HEK293 (cell line): ENCODE measurements at regions not wholly inside any gene's neighbourhood (a gene's known extent, or its start where the extent isn't known, plus 50 kb on each side); places are given as distances from the start of the nearest gene placed in this dataset.

Experiments
- CTCF ChIA-PET: fragments of 350-600 bp; formaldehyde crosslinking; extraction: SDS; loops from one replicate; lab custom pipeline; 2021; ENCODE audit warnings: antibody characterized with exemption; lab: Yijun Ruan, JAX
- POLR2A ChIA-PET: fragments of 300-600 bp; formaldehyde crosslinking; extraction: SDS; loops from one replicate; lab custom pipeline; 2020; ENCODE audit warnings: antibody characterized with exemption, inconsistent platforms; lab: Yijun Ruan, JAX
- H3K27ac ChIP-seq: fragments of 200-500 bp; sonication (Bioruptor generic); 2 replicates; pipeline ENCODE4 v1.5.1; 2014; ENCODE audit warnings: low read depth, low read length, control low read depth, inconsistent platforms; ENCODE audit errors: extremely low read depth
- H3K36me3 ChIP-seq, 2 experiments: fragments of 200-500 bp in 1 of 2; sonication (Bioruptor generic) in 1 of 2; 1 replicate in 1 of 2; 2 replicates in 1 of 2; pipeline ENCODE4 v1.5.1; 2014 to 2017; ENCODE audit warnings: inconsistent platforms in 2 of 2, low read length in 2 of 2; ENCODE audit not compliant: control insufficient read depth in 2 of 2, insufficient read depth in 1 of 2
- H3K4me1 ChIP-seq: fragments of 200-500 bp; sonication (Bioruptor generic); 2 replicates; pipeline ENCODE4 v1.5.1; 2014; ENCODE audit warnings: mild to moderate bottlenecking, low read length, inconsistent platforms; ENCODE audit not compliant: control insufficient read depth, insufficient read depth
- H3K4me3 ChIP-seq: 2 replicates; pipeline ENCODE4 v1.5.1; 2011; ENCODE audit warnings: low read depth, mild to moderate bottlenecking, control low read depth, low read length, moderate library complexity
- H3K9me3 ChIP-seq: fragments of 200-500 bp; sonication (Bioruptor generic); 2 replicates; pipeline ENCODE4 v1.5.1; 2014; ENCODE audit warnings: low read depth, low read length, inconsistent platforms; ENCODE audit not compliant: control insufficient read depth, insufficient read depth
- BCL11B ChIP-seq: fragments of 450-650 bp; formaldehyde crosslinking; IDR thresholded peaks from 2 replicates; pipeline ENCODE4 v1.5.1; 2016; ENCODE audit warnings: low read depth, missing biosample characterization, missing genetic modification characterization
- EGR2 ChIP-seq: fragments of 450-650 bp; formaldehyde crosslinking; IDR thresholded peaks from 2 replicates; pipeline ENCODE4 v1.5.1; 2016; ENCODE audit warnings: low read depth, missing biosample characterization, missing genetic modification characterization
- GLI4 ChIP-seq: fragments of 450-650 bp; formaldehyde crosslinking; IDR thresholded peaks from 2 replicates; pipeline ENCODE4 v1.5.1; 2016; ENCODE audit warnings: missing biosample characterization, missing genetic modification characterization
- GLIS1 ChIP-seq: fragments of 450-650 bp; formaldehyde crosslinking; IDR thresholded peaks from 2 replicates; pipeline ENCODE4 v1.5.1; 2016; ENCODE audit warnings: missing biosample characterization, missing genetic modification characterization
- HOXC10 ChIP-seq: sonication (generic); formaldehyde crosslinking; IDR thresholded peaks from 2 replicates; pipeline ENCODE4 v1.8.1; 2023; ENCODE audit warnings: mild to moderate bottlenecking, missing genetic modification reagents
- OSR2 ChIP-seq: fragments of 450-650 bp; formaldehyde crosslinking; IDR thresholded peaks from 2 replicates; pipeline ENCODE4 v1.5.1; 2016; ENCODE audit warnings: missing biosample characterization, missing genetic modification characterization
- PRDM1 ChIP-seq: fragments of 450-650 bp; formaldehyde crosslinking; IDR thresholded peaks from 2 replicates; pipeline ENCODE4; 2016; ENCODE audit warnings: missing biosample characterization, missing genetic modification characterization
- ZFHX2 ChIP-seq: fragments of 450-650 bp; formaldehyde crosslinking; conservative IDR thresholded peaks from 2 replicates; pipeline ENCODE4 v1.5.1; 2016; ENCODE audit warnings: missing biosample characterization, missing genetic modification characterization
- ZFP69B ChIP-seq: fragments of 450-650 bp; formaldehyde crosslinking; IDR thresholded peaks from 2 replicates; pipeline ENCODE4 v1.5.1; 2016; ENCODE audit warnings: missing biosample characterization, missing genetic modification characterization
- ZNF114 ChIP-seq: fragments of 450-650 bp; formaldehyde crosslinking; IDR thresholded peaks from 2 replicates; pipeline ENCODE4 v1.5.0; 2017; ENCODE audit warnings: missing biosample characterization, missing genetic modification characterization
- ZNF121 ChIP-seq: fragments of 450-650 bp; formaldehyde crosslinking; IDR thresholded peaks from 2 replicates; pipeline ENCODE4 v1.5.1; 2016; ENCODE audit warnings: missing biosample characterization, missing genetic modification characterization
- ZNF133 ChIP-seq: fragments of 450-650 bp; formaldehyde crosslinking; IDR thresholded peaks from 2 replicates; pipeline ENCODE4 v1.5.1; 2016; ENCODE audit warnings: missing biosample characterization, missing genetic modification characterization
- ZNF175 ChIP-seq: fragments of 450-650 bp; formaldehyde crosslinking; IDR thresholded peaks from 2 replicates; pipeline ENCODE4 v1.5.1; 2016; ENCODE audit warnings: missing biosample characterization, missing genetic modification characterization
- ZNF184 ChIP-seq: fragments of 450-650 bp; IDR thresholded peaks from 2 replicates; pipeline ENCODE4 v1.5.1; 2018; ENCODE audit warnings: missing biosample characterization, mild to moderate bottlenecking, missing genetic modification characterization
- ZNF266 ChIP-seq: fragments of 450-650 bp; formaldehyde crosslinking; IDR thresholded peaks from 2 replicates; pipeline ENCODE4 v1.5.1; 2016; ENCODE audit warnings: missing biosample characterization, missing genetic modification characterization, low read depth
- ZNF274 ChIP-seq, 2 experiments: fragments of 200-500 bp in 1 of 2; fragments of 450-650 bp in 1 of 2; sonication (Bioruptor generic) in 1 of 2; formaldehyde crosslinking in 1 of 2; IDR thresholded peaks; 2 replicates each; pipeline versions ENCODE4 v1.5.1 to v1.6.1; 2014 to 2016; ENCODE audit warnings: borderline replicate concordance in 1 of 2, inconsistent platforms in 1 of 2, low read length in 1 of 2, missing biosample characterization in 1 of 2, missing genetic modification characterization in 1 of 2
- ZNF292 ChIP-seq: fragments of 450-650 bp; formaldehyde crosslinking; IDR thresholded peaks from 2 replicates; pipeline ENCODE4 v1.5.1; 2016; ENCODE audit warnings: low read depth, missing biosample characterization, missing genetic modification characterization, borderline replicate concordance
- ZNF302 ChIP-seq: fragments of 450-650 bp; formaldehyde crosslinking; IDR thresholded peaks from 2 replicates; pipeline ENCODE4 v1.5.1; 2016; ENCODE audit warnings: missing biosample characterization, missing genetic modification characterization, low read depth
- ZNF311 ChIP-seq: fragments of 450-650 bp; formaldehyde crosslinking; IDR thresholded peaks from 2 replicates; pipeline ENCODE4 v1.5.1; 2017; ENCODE audit warnings: missing biosample characterization, missing genetic modification characterization, borderline replicate concordance
- ZNF404 ChIP-seq: fragments of 450-650 bp; formaldehyde crosslinking; IDR thresholded peaks from 2 replicates; pipeline ENCODE4 v1.5.1; 2017; ENCODE audit warnings: missing biosample characterization, missing genetic modification characterization
- ZNF510 ChIP-seq: fragments of 450-650 bp; formaldehyde crosslinking; IDR thresholded peaks from 2 replicates; pipeline ENCODE4 v1.5.1; 2018; ENCODE audit warnings: mild to moderate bottlenecking, missing genetic modification characterization, missing biosample characterization; ENCODE audit not compliant: insufficient replicate concordance
- ZNF561 ChIP-seq: fragments of 450-650 bp; IDR thresholded peaks from 2 replicates; pipeline ENCODE4 v1.5.1; 2018; ENCODE audit warnings: missing biosample characterization, missing genetic modification characterization, borderline replicate concordance
- ZNF596 ChIP-seq: fragments of 450-650 bp; IDR thresholded peaks from 2 replicates; pipeline ENCODE4 v1.5.0; 2018; ENCODE audit warnings: missing biosample characterization, mild to moderate bottlenecking, missing genetic modification characterization, moderate library complexity
- ZNF610 ChIP-seq: fragments of 450-650 bp; formaldehyde crosslinking; IDR thresholded peaks from 2 replicates; pipeline ENCODE4 v1.5.1; 2016; ENCODE audit warnings: missing biosample characterization, missing genetic modification characterization, borderline replicate concordance
- ZNF639 ChIP-seq: fragments of 450-650 bp; formaldehyde crosslinking; IDR thresholded peaks from 2 replicates; pipeline ENCODE4 v1.5.1; 2016; ENCODE audit warnings: missing biosample characterization, missing genetic modification characterization
- ZNF664 ChIP-seq: fragments of 450-650 bp; formaldehyde crosslinking; IDR thresholded peaks from 2 replicates; pipeline ENCODE4 v1.5.1; 2016; ENCODE audit warnings: missing biosample characterization, missing genetic modification characterization
- ZNF701 ChIP-seq: fragments of 450-650 bp; formaldehyde crosslinking; IDR thresholded peaks from 2 replicates; pipeline ENCODE4 v1.5.1; 2016; ENCODE audit warnings: missing biosample characterization, missing genetic modification characterization
- ZNF792 ChIP-seq: fragments of 450-650 bp; formaldehyde crosslinking; IDR thresholded peaks from 2 replicates; pipeline ENCODE4 v1.5.1; 2016; ENCODE audit warnings: missing biosample characterization, missing genetic modification characterization
- ZXDB ChIP-seq: fragments of 450-650 bp; formaldehyde crosslinking; IDR thresholded peaks from 2 replicates; pipeline ENCODE4 v1.5.1; 2016; ENCODE audit warnings: missing biosample characterization, missing genetic modification characterization
- TF ChIP-seq, protein P1 (sequence below): fragments of 450-650 bp; formaldehyde crosslinking; IDR thresholded peaks from 2 replicates; pipeline ENCODE4 v1.5.1; 2016; ENCODE audit warnings: missing biosample characterization, missing genetic modification characterization
- TF ChIP-seq, protein P2 (sequence below): IDR thresholded peaks from 2 replicates; pipeline ENCODE4 v1.6.1; 2011; ENCODE audit warnings: mild to moderate bottlenecking, low read depth, low read length, borderline replicate concordance

GRCh38 chr10:35827783-35828182 is 185.7 kb upstream of the FZD8 start:
- Histone ChIP-seq H3K4me1 (no peaks in the 10 kb centered on the region), H3K36me3 (no peaks in the 10 kb centered on the region), H3K9me3 (no peaks in the 10 kb centered on the region), H3K27ac (no peak overlapping the region), H3K4me3 (no peak overlapping the region)
- CTCF ChIA-PET, result no interaction called here
- POLR2A ChIA-PET, result no interaction called here
- TF ChIP-seq ZNF561 (tag by site-specific recombination) (no peak), BCL11B (no peak), ZNF175 (tag by site-specific recombination) (no peak), ZNF792 (tag by site-specific recombination) (no peak), ZNF404 (no peak), ZXDB (tag by site-specific recombination) (no peak), ZNF266 (tag by site-specific recombination) (no peak), ZNF114 (no peak)

GRCh38 chr10:35824704-35825103 is 182.6 kb upstream of the FZD8 start:
- H3K4me1 ChIP-seq, result peaks cover 9% of the 10 kb centered on the region
- no peaks in the 10 kb centered on the region for H3K9me3 ChIP-seq
- TF ChIP-seq GLI4 (tag by site-specific recombination) (no peak), ZNF133 (tag by site-specific recombination) (no peak), HOXC10 (CRISPR knock-in tag) (no peak), ZNF292 (no peak), ZNF596 (no peak), ZNF639 (tag by site-specific recombination) (no peak), ZNF121 (tag by site-specific recombination) (no peak), ZNF311 (tag by site-specific recombination) (no peak), ZNF701 (tag by site-specific recombination) (no peak), ZNF274 (IDR thresholded peaks at IDR 0.05; ENCODE audit: low read length) (no peak), ZNF274 (tag by site-specific recombination; IDR thresholded peaks at IDR 0.05; ENCODE audit: borderline replicate concordance) (no peak), ZFP69B (tag by site-specific recombination) (no peak)
- TF ChIP-seq, protein P1, sequence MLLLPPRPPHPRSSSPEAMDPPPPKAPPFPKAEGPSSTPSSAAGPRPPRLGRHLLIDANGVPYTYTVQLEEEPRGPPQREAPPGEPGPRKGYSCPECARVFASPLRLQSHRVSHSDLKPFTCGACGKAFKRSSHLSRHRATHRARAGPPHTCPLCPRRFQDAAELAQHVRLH (tag by site-specific recombination), result no peak
- TF ChIP-seq, protein P2, sequence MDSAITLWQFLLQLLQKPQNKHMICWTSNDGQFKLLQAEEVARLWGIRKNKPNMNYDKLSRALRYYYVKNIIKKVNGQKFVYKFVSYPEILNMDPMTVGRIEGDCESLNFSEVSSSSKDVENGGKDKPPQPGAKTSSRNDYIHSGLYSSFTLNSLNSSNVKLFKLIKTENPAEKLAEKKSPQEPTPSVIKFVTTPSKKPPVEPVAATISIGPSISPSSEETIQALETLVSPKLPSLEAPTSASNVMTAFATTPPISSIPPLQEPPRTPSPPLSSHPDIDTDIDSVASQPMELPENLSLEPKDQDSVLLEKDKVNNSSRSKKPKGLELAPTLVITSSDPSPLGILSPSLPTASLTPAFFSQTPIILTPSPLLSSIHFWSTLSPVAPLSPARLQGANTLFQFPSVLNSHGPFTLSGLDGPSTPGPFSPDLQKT, result no peak
- CTCF ChIA-PET, result no interaction called here
- POLR2A ChIA-PET, result no interaction called here
- H3K36me3 ChIP-seq, result no peaks in the 10 kb centered on the region
- no peak overlapping the region for H3K27ac ChIP-seq
- no peak overlapping the region for H3K4me3 ChIP-seq

- peaks cover 9% of the 10 kb centered on the region for H3K4me1 ChIP-seq
- H3K4me3 ChIP-seq, result no peak overlapping the region
- ChIA-PET CTCF (interaction anchor here (0.7 to 1.0 kb wide), 3 partner anchors 24 to 194 kb away, joined by 3 to 4 read pairs (median 3); no protein-coding TSS in a partner anchor), POLR2A (no interaction called here)
- H3K27ac ChIP-seq, result peak overlapping the region; percentile 64
- H3K9me3 ChIP-seq, result no peaks in the 10 kb centered on the region
- H3K36me3 ChIP-seq, result no peaks in the 10 kb centered on the region
- TF ChIP-seq GLIS1 (tag by site-specific recombination), result peak; percentile 76
- peak; percentile 27; the same call in 1 of the 2 replicates for TF ChIP-seq ZNF184 (tag by site-specific recombination)
- no peak for TF ChIP-seq ZNF610 (tag by site-specific recombination)
- no peak for TF ChIP-seq ZNF664 (tag by site-specific recombination)
- peak; percentile 54 for TF ChIP-seq ZFHX2 (tag by site-specific recombination)
- no peak for TF ChIP-seq PRDM1 (tag by site-specific recombination)
- 0 out of 2 replicates have a peak, but pooled peaks have one; percentile 16 for TF ChIP-seq EGR2 (tag by site-specific recombination)
- TF ChIP-seq ZNF510 (tag by site-specific recombination), result peak; percentile 16
- TF ChIP-seq OSR2 (tag by site-specific recombination), result peak; percentile 98
- no peak for TF ChIP-seq GLI4 (tag by site-specific recombination)
- TF ChIP-seq ZNF302, result no peak
- TF ChIP-seq, protein P2, result no peak
Observed at GRCh38 chr10:35822316-35822715, 180.2 kb upstream of the FZD8 start.
